Esophagus muscularis mucosa (tissue), 4 donors: ENCODE measurements at regions not wholly inside any gene's neighbourhood (a gene's known extent, or its start where the extent isn't known, plus 50 kb on each side); places are given as distances from the start of the nearest gene placed in this dataset.

ENCODE experiments used
- DNase-seq: peaks from one replicate; pipeline ENCODE4 v3.0.0-alpha.2; 2017; ENCODE audit errors: extremely low spot score
- H3K27ac ChIP-seq, 4 donors: fragments of 200-600 bp; sonication (generic); replicated peaks in 1 of 4; 1 replicate in 3 of 4; 2 replicates in 1 of 4; pipeline ENCODE4 v1.5.1; 2016 to 2019; ENCODE audit warnings: mild to moderate bottlenecking in 1 of 4
- H3K27me3 ChIP-seq, 4 donors: fragments of 200-600 bp; sonication (generic); one replicate each; pipeline versions ENCODE4 v1.5.1 to v1.6.0; 2016 to 2019
- H3K36me3 ChIP-seq, 4 donors: fragments of 200-600 bp; sonication (generic); one replicate each; pipeline ENCODE4 v1.5.1; 2016 to 2019
- H3K4me1 ChIP-seq, 4 donors: fragments of 200-600 bp; sonication (generic); one replicate each; pipeline ENCODE4 v1.5.1; 2016 to 2019
- H3K4me3 ChIP-seq, 4 donors: fragments of 200-600 bp; sonication (generic); 1 replicate in 2 of 4; 2 replicates in 2 of 4; pipeline ENCODE4 v1.5.1; 2016 to 2019; ENCODE audit warnings: mild to moderate bottlenecking in 4 of 4, moderate library complexity in 1 of 4
- H3K9me3 ChIP-seq, 4 donors: fragments of 200-600 bp; sonication (generic); 1 replicate in 3 of 4; 2 replicates in 1 of 4; pipeline ENCODE4 v1.5.1; 2016 to 2019
- EP300 ChIP-seq: sonication (generic); formaldehyde crosslinking; IDR thresholded peaks from one replicate; pipeline ENCODE4 v1.6.1; 2017; ENCODE audit warnings: antibody characterized with exemption
- POLR2A ChIP-seq: fragments of 450-650 bp; IDR thresholded peaks from one replicate; pipeline ENCODE4 v1.6.1; 2017; ENCODE audit warnings: antibody characterized with exemption, moderate library complexity, mild to moderate bottlenecking, low read depth
- POLR2AphosphoS5 ChIP-seq, 2 donors: sonication (generic); formaldehyde crosslinking; IDR thresholded peaks; one replicate each; pipeline ENCODE4 v1.6.1; 2017; ENCODE audit warnings: antibody characterized with exemption in 2 of 2
- WGBS: methylation state at CpG from one replicate; pipeline ENCODE4 v1.1.5; 2018; 5-methylcytosine and 5-hydroxymethylcytosine counted together
- intact Hi-C: fragments of 100-400 bp; cut with DNase I; formaldehyde crosslinking; loops from one replicate; pipeline ENCODE4 v1.15.1; 2023
- TF ChIP-seq, protein P1 (sequence below), 3 experiments: fragments of 200-600 bp in 2 of 3; fragments of 450-650 bp in 1 of 3; sonication (generic) in 2 of 3; IDR thresholded peaks; one replicate each; pipeline ENCODE4 v1.5.1; 2017 to 2019; ENCODE audit warnings: antibody characterized with exemption in 3 of 3, mild to moderate bottlenecking in 2 of 3, moderate library complexity in 1 of 3

DNA sequence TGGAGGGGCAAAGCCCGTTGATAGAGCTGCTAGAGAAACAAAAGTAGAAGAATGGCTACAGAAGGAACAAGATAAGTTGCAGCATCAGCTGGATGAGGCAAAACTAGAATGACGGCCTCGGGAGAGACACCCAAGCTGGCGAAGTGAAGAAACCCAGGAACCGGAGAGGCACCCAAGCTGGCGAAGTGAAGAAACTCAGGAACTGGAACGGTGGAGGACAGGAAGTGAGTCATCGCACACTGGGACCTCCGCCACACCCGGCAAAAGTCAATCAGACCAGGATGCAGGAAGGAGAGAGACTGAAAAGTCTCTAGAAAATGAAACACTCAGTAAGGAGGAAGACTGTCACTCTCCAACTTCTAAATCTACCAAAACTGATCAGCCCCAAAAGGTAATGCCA is 133.0 kb upstream of the NEBL start:
- no peak overlapping the region for H3K27ac ChIP-seq
- DNase-seq, result no peak
- H3K27me3 ChIP-seq, result no peaks in the 10 kb centered on the region
- no peaks in the 10 kb centered on the region for H3K9me3 ChIP-seq
- no peaks in the 10 kb centered on the region for H3K4me1 ChIP-seq
- no peaks in the 10 kb centered on the region for H3K36me3 ChIP-seq
- 75% methylated on average over 10 of the region's 10 CpGs for WGBS
- intact Hi-C loops, result no loop called here
- H3K4me3 ChIP-seq, result no peak overlapping the region
- TF ChIP-seq, protein P1, sequence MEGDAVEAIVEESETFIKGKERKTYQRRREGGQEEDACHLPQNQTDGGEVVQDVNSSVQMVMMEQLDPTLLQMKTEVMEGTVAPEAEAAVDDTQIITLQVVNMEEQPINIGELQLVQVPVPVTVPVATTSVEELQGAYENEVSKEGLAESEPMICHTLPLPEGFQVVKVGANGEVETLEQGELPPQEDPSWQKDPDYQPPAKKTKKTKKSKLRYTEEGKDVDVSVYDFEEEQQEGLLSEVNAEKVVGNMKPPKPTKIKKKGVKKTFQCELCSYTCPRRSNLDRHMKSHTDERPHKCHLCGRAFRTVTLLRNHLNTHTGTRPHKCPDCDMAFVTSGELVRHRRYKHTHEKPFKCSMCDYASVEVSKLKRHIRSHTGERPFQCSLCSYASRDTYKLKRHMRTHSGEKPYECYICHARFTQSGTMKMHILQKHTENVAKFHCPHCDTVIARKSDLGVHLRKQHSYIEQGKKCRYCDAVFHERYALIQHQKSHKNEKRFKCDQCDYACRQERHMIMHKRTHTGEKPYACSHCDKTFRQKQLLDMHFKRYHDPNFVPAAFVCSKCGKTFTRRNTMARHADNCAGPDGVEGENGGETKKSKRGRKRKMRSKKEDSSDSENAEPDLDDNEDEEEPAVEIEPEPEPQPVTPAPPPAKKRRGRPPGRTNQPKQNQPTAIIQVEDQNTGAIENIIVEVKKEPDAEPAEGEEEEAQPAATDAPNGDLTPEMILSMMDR (IDR thresholded peaks at IDR 0.05), result no peak
- TF ChIP-seq POLR2AphosphoS5 (IDR thresholded peaks at IDR 0.05), result no peak
- TF ChIP-seq POLR2A, result no peak
- no peak for TF ChIP-seq EP300

DNA sequence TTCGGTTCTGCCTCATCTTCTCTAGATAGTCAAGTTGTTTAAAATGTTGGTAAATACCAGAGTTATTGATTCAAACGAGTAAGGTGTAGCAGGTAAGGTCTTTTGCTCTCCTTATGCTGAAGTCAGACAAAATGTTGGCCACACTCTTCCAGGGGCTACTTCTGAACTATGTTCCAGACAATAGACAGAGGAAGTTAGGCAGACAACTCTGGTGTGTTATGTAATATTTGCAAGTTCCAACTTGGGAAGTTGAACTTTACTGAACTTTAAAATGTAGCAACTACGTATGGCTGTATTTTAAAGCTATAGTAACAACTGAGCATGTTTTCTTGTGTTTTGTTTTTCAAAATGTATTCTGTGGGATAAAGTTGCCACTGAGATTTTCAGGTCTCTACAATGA is 125.7 kb upstream of the NEBL start:
- H3K27me3 ChIP-seq, result no peaks in the 10 kb centered on the region
- no peaks in the 10 kb centered on the region for H3K4me1 ChIP-seq
- 58% methylated on average over 3 of the region's 3 CpGs for WGBS
- H3K27ac ChIP-seq, result no peak overlapping the region
- intact Hi-C loops, result no loop called here
- H3K4me3 ChIP-seq, result no peak overlapping the region
- no peaks in the 10 kb centered on the region for H3K9me3 ChIP-seq
- TF ChIP-seq EP300 (no peak), POLR2A (no peak), POLR2AphosphoS5 (IDR thresholded peaks at IDR 0.05) (no peak)
- TF ChIP-seq, protein P1 (IDR thresholded peaks at IDR 0.05), result no peak
- no peak for DNase-seq
- no peaks in the 10 kb centered on the region for H3K36me3 ChIP-seq

DNA sequence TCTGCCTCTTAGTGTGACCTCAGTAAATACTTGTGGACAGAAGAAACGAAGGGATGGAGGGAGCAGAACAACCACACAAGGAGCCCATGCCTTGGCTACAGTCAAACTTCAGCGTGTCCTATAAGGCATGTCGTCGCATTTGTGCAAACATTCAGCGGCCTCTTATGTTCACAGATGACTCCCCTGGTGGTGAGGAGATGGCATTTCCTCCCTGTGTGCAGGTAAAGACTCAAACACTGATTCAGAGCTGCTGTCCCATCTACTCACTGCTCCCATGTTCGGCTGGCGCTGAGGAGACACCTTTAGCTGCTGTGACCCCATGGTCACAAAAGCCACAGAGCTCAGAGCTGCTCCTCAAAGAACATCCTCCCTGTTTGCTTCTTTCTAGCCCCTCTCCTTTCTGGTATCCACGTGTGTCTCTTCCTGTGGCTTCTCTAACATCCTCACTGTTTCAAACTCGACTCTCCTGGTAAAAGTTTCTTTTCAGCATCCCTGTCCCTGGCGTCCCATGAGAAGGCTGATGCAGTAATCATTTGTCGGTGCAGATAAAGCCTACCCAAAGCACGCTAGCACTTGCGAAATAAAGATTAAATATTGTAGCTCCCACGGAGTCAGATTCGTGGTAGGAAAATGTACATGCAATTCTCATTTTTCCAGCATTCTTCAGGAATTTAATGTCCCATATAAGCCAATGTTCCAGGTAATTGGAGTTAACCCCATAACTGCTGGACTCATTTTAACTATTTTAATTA is 124.9 kb upstream of the NEBL start:
- Histone ChIP-seq H3K36me3 (no peaks in the 10 kb centered on the region), H3K9me3 (no peaks in the 10 kb centered on the region), H3K4me1 (no peaks in the 10 kb centered on the region), H3K4me3 (no peak overlapping the region), H3K27me3 (no peaks in the 10 kb centered on the region), H3K27ac (no peak overlapping the region)
- WGBS, result 74% methylated on average over 15 of the region's 15 CpGs
- TF ChIP-seq EP300 (no peak), POLR2AphosphoS5 (IDR thresholded peaks at IDR 0.05) (no peak), POLR2A (no peak)
- TF ChIP-seq, protein P1 (IDR thresholded peaks at IDR 0.05), result no peak
- intact Hi-C loops, result no loop called here
- DNase-seq, result no peak

DNA sequence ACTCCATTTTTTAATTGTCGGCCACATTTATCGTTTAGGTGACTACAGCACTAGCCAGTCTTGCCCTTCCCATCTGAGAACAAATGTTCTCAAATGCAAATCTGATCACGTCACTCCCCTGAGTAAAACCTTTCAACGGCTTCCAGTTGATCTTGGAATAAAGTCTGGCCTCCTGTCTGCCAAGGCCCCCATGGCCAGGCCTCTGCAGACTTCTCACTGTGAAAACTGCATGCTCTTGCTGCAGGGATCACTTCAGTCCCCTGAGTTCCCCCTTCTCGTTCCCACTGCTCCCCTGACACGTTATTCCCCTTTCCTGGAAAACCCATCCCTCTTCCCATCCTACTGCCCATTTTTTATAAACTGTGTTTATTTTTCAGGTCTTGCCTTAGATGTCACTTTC is 124.1 kb upstream of the NEBL start:
- Histone ChIP-seq H3K27ac (no peak overlapping the region), H3K27me3 (no peaks in the 10 kb centered on the region), H3K4me1 (no peaks in the 10 kb centered on the region), H3K36me3 (no peaks in the 10 kb centered on the region), H3K4me3 (no peak overlapping the region), H3K9me3 (no peaks in the 10 kb centered on the region)
- no peak for DNase-seq
- TF ChIP-seq POLR2A (no peak), EP300 (no peak), POLR2AphosphoS5 (IDR thresholded peaks at IDR 0.05) (no peak)
- TF ChIP-seq, protein P1 (IDR thresholded peaks at IDR 0.05), result no peak
- intact Hi-C loops, result no loop called here
- 88% methylated on average over 6 of the region's 6 CpGs for WGBS

DNA sequence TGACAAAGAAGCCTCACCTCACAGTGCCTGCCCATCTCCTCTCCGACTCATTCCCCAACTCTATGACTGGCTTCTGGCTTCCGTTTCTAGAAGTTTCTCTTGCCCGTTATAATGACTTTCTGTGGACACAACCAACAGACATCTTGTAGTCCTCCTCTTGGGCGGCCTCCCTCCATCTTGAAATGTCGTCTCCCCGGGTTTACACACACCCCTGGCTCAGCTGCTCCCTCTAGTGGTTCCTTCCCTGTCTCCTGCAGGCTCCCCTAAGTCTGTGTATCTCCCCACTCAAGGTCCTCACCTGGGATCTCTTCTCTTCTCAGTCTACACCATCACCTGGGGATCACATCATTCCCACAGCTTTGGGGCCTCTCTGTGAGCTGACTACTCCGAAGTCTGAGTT is 123.4 kb upstream of the NEBL start:
- no peak for TF ChIP-seq POLR2AphosphoS5 (IDR thresholded peaks at IDR 0.05)
- TF ChIP-seq EP300, result no peak
- TF ChIP-seq, protein P1 (IDR thresholded peaks at IDR 0.05), result no peak
- no peak for TF ChIP-seq POLR2A
- no peaks in the 10 kb centered on the region for H3K9me3 ChIP-seq
- 96% methylated on average over 7 of the region's 7 CpGs for WGBS
- no peak overlapping the region for H3K27ac ChIP-seq
- no peaks in the 10 kb centered on the region for H3K36me3 ChIP-seq
- no peak for DNase-seq
- intact Hi-C loops, result no loop called here
- H3K4me3 ChIP-seq, result no peak overlapping the region
- no peaks in the 10 kb centered on the region for H3K27me3 ChIP-seq
- no peaks in the 10 kb centered on the region for H3K4me1 ChIP-seq
